ENCODE measurements at regions not wholly inside any gene's neighbourhood (a gene's known extent, or its start where the extent isn't known, plus 50 kb on each side); places are given as distances from the start of the nearest gene placed in this dataset.
"Not testable (repeated sequence)": the region's sequence is repeated elsewhere in the genome, so short reads cannot be mapped to it uniquely, and the experiment has no call there.

GRCh38 chr3:5371555-5371954 is 184.0 kb downstream of the EDEM1 start:
- TF ChIP-seq CTCF, POLR2AphosphoS5, POLR2A (IDR thresholded peaks at IDR 0.05): not testable (repeated sequence)

Measured in prostate gland (tissue), 2 donors.